M059J (cell line): ENCODE measurements at regions not wholly inside any gene's neighbourhood (a gene's known extent, or its start where the extent isn't known, plus 50 kb on each side); places are given as distances from the start of the nearest gene placed in this dataset.
A peak's percentile ranks its signal among the peaks of the same experiment; 100 is the strongest.
"Not testable (repeated sequence)": the region's sequence is repeated elsewhere in the genome, so short reads cannot be mapped to it uniquely, and the experiment has no call there.

Source experiments
- DNase-seq: peaks from one replicate; pipeline ENCODE4 v3.0.0-alpha.2; 2012; ENCODE audit warnings: low read depth

DNA sequence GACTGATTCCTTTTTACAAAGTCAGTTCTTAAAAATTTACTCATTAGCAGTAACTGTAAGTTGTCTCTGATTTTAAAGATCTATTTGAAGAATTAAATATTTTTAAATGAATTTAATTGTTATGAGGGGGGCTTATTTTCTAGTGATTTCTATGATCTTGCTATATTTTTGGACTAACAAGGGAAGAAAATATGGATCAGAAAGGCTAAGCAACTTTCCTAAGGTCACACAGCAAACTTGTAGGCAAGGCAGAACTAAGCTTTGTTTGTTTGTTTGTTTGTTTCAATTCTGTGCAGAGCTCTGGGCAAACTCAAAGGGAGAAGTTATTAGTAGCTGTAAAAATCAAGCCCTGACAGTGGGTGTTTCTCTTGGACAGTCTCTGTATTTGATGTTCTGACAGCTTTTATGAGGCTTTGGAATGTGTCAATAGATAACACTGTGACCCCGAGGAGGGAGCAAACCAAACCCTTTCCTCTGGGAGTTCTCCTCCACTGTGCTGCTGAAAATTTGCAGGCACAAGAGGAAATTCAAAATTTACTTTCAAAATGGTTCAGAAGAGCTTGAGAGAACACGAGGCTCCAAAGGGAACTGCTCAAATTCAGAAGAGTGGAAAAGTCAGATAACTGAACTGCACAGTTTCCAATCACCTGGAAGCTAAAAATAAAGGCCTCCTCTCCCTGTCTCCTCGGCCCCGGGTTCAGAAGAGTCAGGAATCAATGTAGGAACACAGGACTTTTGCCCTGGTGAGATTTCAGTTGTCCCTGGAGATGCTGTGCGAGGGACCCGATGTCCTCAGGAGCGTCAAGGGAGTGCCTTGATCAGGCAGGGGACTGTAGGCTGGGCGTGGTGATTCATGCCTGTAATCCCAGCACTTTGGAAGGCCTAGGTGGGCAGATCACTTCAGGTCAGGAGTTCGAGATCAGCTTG lies 325.7 kb downstream of the GATA3 start:
- no peak for DNase-seq

DNA sequence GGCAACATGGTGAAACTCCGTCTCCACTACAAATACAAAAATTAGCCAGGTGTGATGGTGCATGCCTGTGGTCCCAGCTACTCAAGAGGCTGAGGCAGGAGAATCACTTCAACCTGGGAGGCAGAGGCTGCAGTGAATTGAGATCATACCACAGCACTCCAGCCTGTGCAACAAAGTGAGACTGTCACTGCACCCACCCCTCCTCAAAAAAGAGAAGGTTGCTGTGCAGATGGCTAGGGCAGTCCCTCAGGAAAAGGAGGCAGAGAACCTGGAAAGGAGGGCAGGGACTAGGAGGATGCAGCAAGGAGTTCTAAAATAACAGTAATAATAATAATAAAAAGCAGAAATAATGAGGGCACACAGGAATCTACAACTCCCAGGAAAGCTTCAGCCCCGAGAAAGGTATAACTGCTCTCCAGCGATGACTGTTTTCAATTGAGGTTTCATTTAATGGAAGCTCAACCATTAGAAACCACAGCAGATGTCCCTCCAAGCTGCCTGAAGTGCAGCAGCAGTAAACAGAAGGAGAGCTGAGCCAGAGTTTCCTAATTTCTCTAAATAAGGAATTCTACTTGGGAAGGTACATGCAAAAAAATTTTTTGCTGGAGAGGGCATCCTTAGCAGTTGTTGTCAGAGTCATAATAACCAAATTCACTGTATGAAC lies 326.5 kb downstream of the GATA3 start:
- no peak for DNase-seq

DNA sequence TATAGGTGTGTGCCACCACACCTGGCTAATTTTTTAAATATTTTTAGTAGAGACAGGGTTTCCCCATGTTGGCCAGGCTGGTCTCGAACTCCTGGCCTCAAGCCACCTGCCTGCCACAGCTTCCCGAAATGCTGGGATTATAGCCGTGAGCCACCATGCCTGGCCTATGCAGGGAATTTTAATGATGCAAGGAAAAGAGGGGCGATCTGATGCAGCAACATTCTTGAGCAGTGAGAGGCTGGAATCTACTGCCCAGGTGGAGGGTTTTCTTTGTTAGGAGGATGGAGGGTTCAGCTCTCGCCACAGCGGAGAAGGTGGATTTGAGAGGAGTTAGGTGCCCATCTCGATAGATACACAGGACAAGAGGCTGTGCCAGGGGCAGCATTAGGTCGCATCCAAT lies 332.3 kb downstream of the GATA3 start:
- DNase-seq, result no peak

DNA sequence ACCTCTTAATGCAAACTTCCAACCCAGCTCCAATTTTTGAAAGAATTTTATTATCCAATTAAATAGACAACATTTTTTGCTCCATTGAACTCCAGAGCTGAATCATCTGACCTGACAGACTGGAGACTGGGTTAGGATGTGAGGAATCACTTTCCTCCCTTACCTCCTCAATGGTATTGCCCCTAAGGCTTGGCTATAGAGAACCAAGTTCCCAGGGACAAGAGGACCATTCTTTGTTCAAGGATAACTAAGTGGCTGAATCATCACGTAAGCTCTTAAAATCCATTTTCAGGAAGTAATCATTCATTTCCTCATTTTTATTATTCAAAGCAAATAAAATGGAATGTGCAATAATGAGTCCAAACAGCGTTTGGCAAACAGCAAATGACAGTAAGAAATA lies 335.1 kb downstream of the GATA3 start:
- DNase-seq, result peak; percentile 89

DNA sequence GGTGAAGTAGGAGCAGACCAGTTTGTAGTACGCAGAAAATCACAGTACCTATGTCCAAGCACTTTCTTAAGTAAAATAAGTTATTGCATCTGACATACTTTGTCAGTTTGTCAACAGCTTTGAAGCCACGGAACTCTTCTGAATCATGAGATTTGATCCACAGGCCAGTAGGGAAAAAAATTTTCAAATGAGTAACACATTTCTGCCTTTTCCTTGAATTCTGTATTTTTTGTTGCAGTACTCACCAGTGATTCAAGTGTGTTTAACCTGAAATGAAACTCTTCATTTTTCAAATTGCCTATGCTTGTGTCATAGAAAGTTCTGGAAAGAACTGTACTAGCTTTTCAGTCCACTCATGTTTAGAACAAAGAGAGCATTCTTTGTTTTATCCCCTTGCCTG lies 337.7 kb downstream of the GATA3 start:
- peak; percentile 78 for DNase-seq

DNA sequence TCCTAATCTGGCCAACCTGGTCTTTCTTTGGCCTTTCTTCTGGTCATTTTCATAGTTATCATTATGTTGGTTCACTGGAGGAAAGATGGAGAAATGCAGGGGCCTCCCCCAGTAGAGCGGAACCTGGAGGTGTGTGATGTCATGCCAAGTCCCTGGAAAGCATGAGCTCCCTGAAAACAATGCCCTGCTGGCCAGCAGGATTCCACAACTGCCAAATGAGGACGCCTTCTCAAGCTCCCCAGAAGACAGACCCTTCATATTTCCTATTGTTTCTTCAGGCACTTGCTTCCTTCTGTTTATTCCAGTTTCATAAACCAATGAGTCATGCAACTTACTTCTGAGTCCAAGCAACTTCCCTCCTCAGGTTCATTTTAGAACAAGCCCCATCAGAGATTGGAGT lies 339.0 kb downstream of the GATA3 start:
- peak; percentile 64 for DNase-seq

- no peak for DNase-seq
These were observed 342.2 kb downstream of the GATA3 start for GRCh38 chr10:8396675-8397074.

- DNase-seq, result no peak
These were observed 344.3 kb downstream of the GATA3 start for GRCh38 chr10:8398771-8399170.

DNA sequence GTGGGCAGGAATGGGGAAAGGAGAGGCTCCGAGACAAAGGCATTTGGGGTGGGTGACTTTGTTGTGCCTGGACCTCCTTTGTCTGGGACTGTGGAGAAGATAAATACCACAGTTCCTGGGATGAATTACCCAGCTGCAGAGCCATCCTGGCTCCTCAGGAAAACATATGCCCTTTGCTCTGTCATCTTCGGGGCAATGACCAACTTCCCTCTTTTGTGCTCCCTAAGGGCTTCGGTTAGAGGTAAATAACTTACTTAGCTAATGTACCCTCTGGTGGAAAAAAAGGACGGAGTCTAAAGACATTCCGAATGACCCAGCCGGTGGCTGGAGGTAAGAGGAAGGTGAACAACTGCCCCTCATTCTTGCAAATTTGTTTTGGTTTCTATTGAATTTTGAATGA lies 345.7 kb downstream of the GATA3 start:
- no peak for DNase-seq

DNA sequence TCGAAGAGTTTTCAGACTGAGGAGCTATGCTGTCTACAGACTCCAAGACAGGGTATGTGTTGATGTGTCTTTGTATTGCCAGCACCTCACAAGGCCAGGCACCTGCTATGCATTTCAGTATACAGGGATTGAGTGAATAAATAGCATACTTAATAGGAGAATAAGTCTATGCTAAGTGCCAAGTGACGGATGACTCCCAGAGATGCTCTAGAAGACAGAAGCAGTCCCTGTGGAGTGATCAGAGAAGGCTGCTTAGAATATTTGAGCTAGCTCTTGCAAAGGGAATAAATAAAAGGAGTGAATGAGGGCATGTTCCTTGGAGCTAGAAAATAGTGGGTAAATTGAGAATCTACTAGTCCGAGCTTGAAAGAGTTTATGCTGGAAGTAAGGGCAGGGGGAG lies 346.4 kb downstream of the GATA3 start:
- DNase-seq, result no peak

GRCh38 chr10:8401531-8401930 lies 347.0 kb downstream of the GATA3 start:
- peak; percentile 63 for DNase-seq

DNA sequence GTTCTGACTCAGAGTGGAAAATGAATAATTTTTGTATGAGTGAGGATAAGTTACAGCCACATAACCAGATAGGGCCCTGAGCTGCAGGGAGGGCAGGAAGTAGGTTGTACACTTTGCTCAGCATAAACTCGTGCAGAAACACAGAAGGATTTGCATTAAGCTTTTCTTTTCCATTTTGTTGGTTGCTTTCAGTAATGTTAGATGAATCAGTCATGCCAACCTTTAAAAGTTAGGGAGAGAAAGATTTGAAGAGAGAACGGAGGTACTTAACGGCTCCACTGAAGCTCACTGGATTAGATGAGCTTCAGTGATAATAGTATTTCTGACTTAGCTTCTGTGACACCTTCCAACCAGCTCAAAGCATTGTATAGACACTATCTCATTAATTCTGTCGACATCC lies 348.1 kb downstream of the GATA3 start:
- peak; percentile 43 for DNase-seq

GRCh38 chr10:8403711-8404371 lies 349.4 kb downstream of the GATA3 start:
- DNase-seq, result no peak

DNA sequence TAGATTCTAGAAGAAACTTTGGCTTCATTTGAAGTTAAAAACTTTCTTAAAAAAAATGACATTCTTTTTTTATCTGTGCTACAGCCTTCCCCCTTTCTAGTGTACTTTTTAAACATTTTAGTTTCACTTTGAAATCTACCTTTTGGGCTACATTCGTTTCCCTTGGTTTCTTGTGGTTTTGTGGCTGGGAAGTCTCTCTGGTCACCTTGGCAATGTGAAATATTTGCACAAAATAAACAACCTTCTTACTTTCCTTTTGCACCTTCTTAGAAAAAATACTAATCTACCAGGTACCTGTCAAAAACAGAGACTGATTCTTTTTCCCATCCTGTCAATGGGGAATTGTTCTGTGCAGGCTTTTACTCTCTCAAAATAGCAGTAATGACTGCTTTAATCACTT lies 350.2 kb downstream of the GATA3 start:
- DNase-seq, result peak; percentile 85

- DNase-seq, result no peak
These were observed 351.1 kb downstream of the GATA3 start for GRCh38 chr10:8405596-8405995.

- DNase-seq, result peak; percentile 45
These were observed 353.1 kb downstream of the GATA3 start for GRCh38 chr10:8407501-8408021.

DNA sequence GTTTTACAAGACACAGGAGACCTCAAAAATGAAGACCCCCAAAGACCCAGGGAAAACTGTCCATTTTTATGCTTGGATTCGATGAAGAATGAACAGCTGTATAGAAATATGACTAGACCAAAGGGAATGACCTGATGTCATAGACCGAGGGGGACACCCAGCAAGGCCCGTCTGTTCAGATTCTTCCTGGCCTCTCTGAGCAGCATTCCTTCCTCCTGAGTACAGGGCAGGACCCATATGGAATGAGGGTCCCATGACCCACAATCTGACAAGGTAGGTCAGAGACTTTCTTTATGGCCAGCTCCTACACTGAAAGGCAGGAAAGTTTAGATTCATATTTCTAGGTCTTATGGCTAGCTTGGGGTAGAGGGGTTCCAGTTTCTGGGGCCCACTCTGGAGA lies 356.0 kb downstream of the GATA3 start:
- no peak for DNase-seq

- DNase-seq, result no peak
These were observed 358.1 kb downstream of the GATA3 start for GRCh38 chr10:8412541-8412940.

DNA sequence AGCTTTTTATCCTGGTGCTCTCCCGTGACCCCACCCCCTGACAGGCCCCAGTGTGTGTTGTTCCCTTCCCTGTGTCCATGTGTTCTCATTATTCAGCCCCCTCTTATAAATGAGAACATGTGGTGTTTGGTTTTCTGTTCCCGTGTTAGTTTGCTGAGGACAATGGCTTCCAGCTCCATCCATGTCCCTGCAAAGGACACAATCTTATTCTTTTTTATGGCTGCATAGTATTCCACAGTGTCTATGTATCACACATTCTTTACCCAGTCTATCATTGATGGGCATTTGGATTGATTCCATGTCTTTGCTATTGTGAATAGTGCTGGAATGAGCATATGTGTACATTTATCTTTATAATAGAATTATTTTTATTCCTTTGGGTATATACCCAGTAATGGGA lies 360.5 kb downstream of the GATA3 start:
- not testable (repeated sequence) for DNase-seq

DNA sequence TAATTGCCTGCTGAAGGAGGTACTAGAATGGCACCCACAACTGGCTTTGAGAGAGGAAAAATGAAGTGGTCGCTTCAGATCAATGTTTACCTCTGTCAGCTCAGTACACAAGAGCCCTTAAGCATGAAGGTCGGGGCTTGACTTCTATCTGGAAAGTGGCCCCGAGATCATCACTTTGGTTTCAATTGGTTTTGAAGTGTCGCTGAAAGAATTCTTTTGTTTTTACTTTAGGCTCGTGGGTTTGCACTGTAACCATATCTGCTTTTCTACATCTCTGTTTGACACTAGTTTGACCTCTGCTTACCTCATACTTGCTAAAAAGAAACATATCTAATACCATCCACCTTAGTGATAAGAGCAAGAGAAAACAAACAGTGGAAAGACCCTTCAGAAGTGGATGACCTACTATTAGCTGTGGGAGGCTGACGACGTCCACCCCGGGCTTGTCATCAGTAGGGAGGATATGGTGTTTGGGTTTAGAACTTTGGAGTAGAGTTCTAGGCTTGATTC lies 361.8 kb downstream of the GATA3 start:
- DNase-seq, result peak; percentile 72

DNA sequence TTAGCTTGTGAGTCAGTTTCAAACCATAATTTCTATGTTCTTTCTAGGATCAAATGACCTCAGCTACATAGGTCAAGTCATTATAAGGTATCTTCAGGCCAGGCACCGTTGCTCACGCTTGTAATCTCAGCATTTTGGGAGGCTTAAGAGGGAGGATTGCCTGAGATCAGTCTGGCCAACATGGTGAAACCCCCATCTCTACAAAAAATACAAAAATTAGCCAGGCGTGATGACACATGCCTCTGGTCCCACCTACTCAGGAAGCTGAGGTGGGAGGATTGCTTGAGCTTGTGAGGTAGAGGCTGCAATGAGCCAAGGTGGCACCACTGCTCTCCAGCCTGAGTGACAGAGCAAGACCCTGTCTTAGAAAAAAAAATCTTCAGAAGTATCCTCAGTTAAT lies 362.3 kb downstream of the GATA3 start:
- no peak for DNase-seq

DNA sequence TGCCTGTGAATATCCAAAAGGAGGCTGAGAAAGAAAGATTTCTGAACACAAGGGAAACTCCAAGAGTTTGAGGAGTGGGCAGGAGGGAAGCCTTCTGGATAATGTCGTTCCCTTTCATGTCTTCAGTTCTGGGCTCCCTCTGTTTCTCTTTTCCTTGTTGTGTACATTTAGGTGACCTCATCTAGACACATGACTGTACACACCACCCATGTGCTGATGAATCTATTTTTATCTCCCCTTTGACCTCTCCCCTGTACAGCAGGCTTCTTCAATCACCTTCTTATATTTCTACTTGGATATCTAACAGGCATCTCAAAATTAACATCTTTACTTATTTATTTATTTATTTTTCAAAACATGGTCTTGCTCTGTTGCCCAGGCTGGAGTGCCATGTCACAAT lies 363.1 kb downstream of the GATA3 start:
- no peak for DNase-seq
